Coronary artery (tissue), 2 donors: ENCODE measurements at regions not wholly inside any gene's neighbourhood (a gene's known extent, or its start where the extent isn't known, plus 50 kb on each side); places are given as distances from the start of the nearest gene placed in this dataset.

ENCODE experiments used
- DNase-seq: peaks from one replicate; pipeline ENCODE4 v3.0.0-alpha.2; 2017; ENCODE audit warnings: low spot score
- H3K27ac ChIP-seq, 2 donors: fragments of 200-600 bp; sonication (generic); one replicate each; pipeline ENCODE4 v1.5.1; 2016 to 2019
- H3K4me3 ChIP-seq: fragments of 200-600 bp; sonication (generic); 2 replicates; pipeline ENCODE4 v1.5.1; 2016; ENCODE audit warnings: mild to moderate bottlenecking, moderate library complexity
- CTCF ChIP-seq: fragments of 200-600 bp; sonication (generic); IDR thresholded peaks from one replicate; pipeline ENCODE4 v1.5.1; 2019; ENCODE audit warnings: antibody characterized with exemption

- no peak overlapping the region for H3K27ac ChIP-seq
- DNase-seq = no peak
- H3K4me3 ChIP-seq = no peak overlapping the region
- no peak for TF ChIP-seq CTCF
These were observed 355.8 kb upstream of the E2F7 start for GRCh38 chr12:77421152-77421551.

- TF ChIP-seq CTCF = no peak
- Histone ChIP-seq H3K27ac (no peak overlapping the region), H3K4me3 (no peak overlapping the region)
- DNase-seq = no peak
These were observed 344.2 kb upstream of the E2F7 start for GRCh38 chr12:77409551-77409950.

- TF ChIP-seq CTCF = no peak
- DNase-seq = no peak
- no peak overlapping the region for H3K4me3 ChIP-seq
- no peak overlapping the region for H3K27ac ChIP-seq
These were observed 342.6 kb upstream of the E2F7 start for GRCh38 chr12:77407931-77408330.

GRCh38 chr12:77406219-77406905 is 341.0 kb upstream of the E2F7 start:
- DNase-seq = no peak
- H3K4me3 ChIP-seq = no peak overlapping the region
- H3K27ac ChIP-seq = no peak overlapping the region
- no peak for TF ChIP-seq CTCF

GRCh38 chr12:77402716-77403115 is 337.3 kb upstream of the E2F7 start:
- DNase-seq = no peak
- TF ChIP-seq CTCF = no peak

GRCh38 chr12:77401770-77402081 is 336.4 kb upstream of the E2F7 start:
- no peak for DNase-seq
- no peak overlapping the region for H3K27ac ChIP-seq

More at GRCh38 chr12:77402716-77403115, 337.3 kb upstream of the E2F7 start:
- Histone ChIP-seq H3K27ac (no peak overlapping the region), H3K4me3 (no peak overlapping the region)

More at GRCh38 chr12:77401770-77402081, 336.4 kb upstream of the E2F7 start:
- TF ChIP-seq CTCF = no peak
- H3K4me3 ChIP-seq = no peak overlapping the region
